C4-2B (cell line): ENCODE measurements at regions not wholly inside any gene's neighbourhood (a gene's known extent, or its start where the extent isn't known, plus 50 kb on each side); places are given as distances from the start of the nearest gene placed in this dataset.

ENCODE experiments used
- CTCF ChIP-seq: fragments of 450-650 bp; conservative IDR thresholded peaks from 2 replicates; pipeline ENCODE4 v1.5.1; 2017; ENCODE audit warnings: mild to moderate bottlenecking
- ZFX ChIP-seq: fragments of 450-650 bp; IDR thresholded peaks from 2 replicates; pipeline ENCODE4 v1.6.1; 2017

GRCh38 chr3:116802651-116803050 lies 93.1 kb downstream of the TUSC7 start:
- TF ChIP-seq CTCF: no peak
- no peak for TF ChIP-seq ZFX
